Common myeloid progenitor, CD34-positive (primary cell): ENCODE measurements at regions not wholly inside any gene's neighbourhood (a gene's known extent, or its start where the extent isn't known, plus 50 kb on each side); places are given as distances from the start of the nearest gene placed in this dataset.

ENCODE experiments used
- CTCF ChIA-PET: fragments of 350-600 bp; sonication (Branson Sonifier 250); formaldehyde crosslinking; loops from one replicate; lab custom pipeline; 2021; ENCODE audit warnings: antibody characterized with exemption; lab: Charles Lee
- POLR2A ChIA-PET: fragments of 350-600 bp; sonication (Branson Sonifier 250); formaldehyde crosslinking; loops from one replicate; lab custom pipeline; 2021; ENCODE audit warnings: antibody characterized with exemption; lab: Charles Lee
- DNase-seq, 3 donors: peaks; one replicate each; pipeline versions ENCODE4 v3.0.0 to v3.0.0-alpha.2; 2013
- H3K27ac ChIP-seq, 2 experiments: 1 replicate in 1 of 2; 2 replicates in 1 of 2; pipeline ENCODE4 v1.7.0; 2013; ENCODE audit warnings: inconsistent platforms in 2 of 2, low read length in 2 of 2, mild to moderate bottlenecking in 2 of 2, low read depth in 1 of 2, moderate library complexity in 1 of 2; ENCODE audit not compliant: severe bottlenecking in 2 of 2, insufficient read depth in 1 of 2, poor library complexity in 1 of 2
- H3K27me3 ChIP-seq, 5 experiments: replicated peaks in 2 of 5; 1 replicate in 3 of 5; 2 replicates in 2 of 5; pipeline versions ENCODE4 v1.6.1 to v1.7.0; 2013; ENCODE audit warnings: low read length in 4 of 5, mild to moderate bottlenecking in 2 of 5, moderate library complexity in 2 of 5, inconsistent platforms in 1 of 5; ENCODE audit not compliant: insufficient read depth in 5 of 5, control insufficient read depth in 4 of 5
- H3K36me3 ChIP-seq, 4 experiments: 1 replicate in 2 of 4; 2 replicates in 2 of 4; pipeline versions ENCODE4 v1.6.1 to v1.7.0; 2013; ENCODE audit warnings: low read length in 3 of 4, control low read depth in 1 of 4, mild to moderate bottlenecking in 1 of 4; ENCODE audit not compliant: control insufficient read depth in 4 of 4, insufficient read depth in 4 of 4
- H3K4me1 ChIP-seq, 4 experiments: 1 replicate in 3 of 4; 2 replicates in 1 of 4; pipeline versions ENCODE4 v1.6.1 to v1.7.1; 2013; ENCODE audit warnings: low read length in 3 of 4, mild to moderate bottlenecking in 3 of 4, control low read depth in 1 of 4, inconsistent platforms in 1 of 4, moderate library complexity in 1 of 4; ENCODE audit not compliant: control insufficient read depth in 4 of 4, insufficient read depth in 4 of 4; ENCODE audit errors: control extremely low read depth in 1 of 4
- H3K4me3 ChIP-seq, 7 experiments: 1 replicate in 4 of 7; 2 replicates in 3 of 7; pipeline versions ENCODE4 v1.5.1 to v1.7.0; 2013; ENCODE audit warnings: mild to moderate bottlenecking in 7 of 7, low read length in 6 of 7, moderate library complexity in 6 of 7, inconsistent platforms in 2 of 7, low read depth in 2 of 7, control low read depth in 1 of 7; ENCODE audit not compliant: insufficient read depth in 4 of 7, control insufficient read depth in 1 of 7; ENCODE audit errors: extremely low read depth in 1 of 7
- H3K9me3 ChIP-seq, 5 experiments: 1 replicate in 4 of 5; 2 replicates in 1 of 5; pipeline versions ENCODE4 v1.6.1 to v1.7.1; 2013; ENCODE audit warnings: low read length in 4 of 5, mild to moderate bottlenecking in 2 of 5, inconsistent platforms in 1 of 5, low read depth in 1 of 5, moderate library complexity in 1 of 5; ENCODE audit not compliant: control insufficient read depth in 4 of 5, insufficient read depth in 2 of 5; ENCODE audit errors: control extremely low read depth in 1 of 5
- WGBS: methylation state at CpG from one replicate; pipeline ENCODE4 v1.1.5; 2013; ENCODE audit not compliant: insufficient coverage; 5-methylcytosine and 5-hydroxymethylcytosine counted together

- Histone ChIP-seq H3K27me3 (no peaks in the 10 kb centered on the region), H3K27ac (no peak overlapping the region), H3K4me3 (no peak overlapping the region), H3K4me1 (peaks cover 3 to 37% (median 25%) of the 10 kb centered on the region in 4 experiments), H3K36me3 (no peaks in the 10 kb centered on the region), H3K9me3 (no peaks in the 10 kb centered on the region)
- POLR2A ChIA-PET = interaction anchor here (0.6 kb wide), 1 partner anchor 588 kb away, joined by 3 read pairs; no protein-coding TSS in a partner anchor
- CTCF ChIA-PET = interaction anchor here (1.2 to 1.4 kb wide), 2 partner anchors 14 to 40 kb away, joined by 3 to 4 read pairs; no protein-coding TSS in a partner anchor
- 96% methylated on average over 5 of the region's 5 CpGs for WGBS
- DNase-seq = no peak
Measured at GRCh38 chr3:72352176-72352575, 496.1 kb downstream of the SHQ1 start.

- H3K27ac ChIP-seq = no peak overlapping the region
- no peak overlapping the region for H3K4me3 ChIP-seq
- ChIA-PET CTCF (interaction anchor here (0.9 to 1.4 kb wide), 4 partner anchors 11 to 41 kb away, joined by 3 to 6 read pairs (median 4); no protein-coding TSS in a partner anchor), POLR2A (no interaction called here)
- no peaks in the 10 kb centered on the region for H3K27me3 ChIP-seq
- DNase-seq = no peak
- 99% methylated on average over 9 of the region's 9 CpGs for WGBS
- no peaks in the 10 kb centered on the region for H3K9me3 ChIP-seq
- no peaks in the 10 kb centered on the region for H3K36me3 ChIP-seq
- H3K4me1 ChIP-seq = peaks cover 9 to 44% (median 31%) of the 10 kb centered on the region in 4 experiments
Measured at GRCh38 chr3:72351536-72351935, 496.7 kb downstream of the SHQ1 start.

GRCh38 chr3:72350761-72351505 is 497.3 kb downstream of the SHQ1 start:
- CTCF ChIA-PET = interaction anchor here (0.9 to 1.3 kb wide), 2 partner anchors 11 to 24 kb away, joined by 4 to 6 read pairs; no protein-coding TSS in a partner anchor
- DNase-seq = no peak
- no peaks in the 10 kb centered on the region for H3K9me3 ChIP-seq
- POLR2A ChIA-PET = no interaction called here
- peaks cover 11 to 50% (median 37%) of the 10 kb centered on the region in 4 experiments for H3K4me1 ChIP-seq
- H3K36me3 ChIP-seq = no peaks in the 10 kb centered on the region
- H3K27me3 ChIP-seq = no peaks in the 10 kb centered on the region
- H3K4me3 ChIP-seq = no peak overlapping the region
- 84% methylated on average over 15 of the region's 15 CpGs for WGBS
- no peak overlapping the region for H3K27ac ChIP-seq

- CTCF ChIA-PET = interaction anchor here (0.8 to 2.1 kb wide), 13 partner anchors 9 to 267 kb away, joined by 3 to 10 read pairs (median 4); no protein-coding TSS in a partner anchor
Measured at GRCh38 chr3:72348357-72348756, 499.9 kb downstream of the SHQ1 start.

GRCh38 chr3:72347819-72348319 is 500.4 kb downstream of the SHQ1 start:
- H3K27me3 ChIP-seq = no peaks in the 10 kb centered on the region
- H3K4me1 ChIP-seq = peaks cover 21 to 75% (median 63%) of the 10 kb centered on the region in 4 experiments
- WGBS = 4% methylated on average over 16 of the region's 20 CpGs
- no peaks in the 10 kb centered on the region for H3K9me3 ChIP-seq
- H3K36me3 ChIP-seq = no peaks in the 10 kb centered on the region
- H3K4me3 ChIP-seq = peak overlapping the region in 3 of 7 experiments; percentile 26 to 36 (median 31)
- POLR2A ChIA-PET = interaction anchor here (0.6 to 3.0 kb wide), 8 partner anchors 9 to 618 kb away, joined by 3 to 24 read pairs (median 3); no protein-coding TSS in a partner anchor
- DNase-seq = peak; percentile 94 to 99 (median 98)
- CTCF ChIA-PET = interaction anchor here (0.7 to 2.1 kb wide), 18 partner anchors 9 to 267 kb away, joined by 3 to 10 read pairs (median 4); no protein-coding TSS in a partner anchor
- peak overlapping the region; percentile 25 to 83 for H3K27ac ChIP-seq

More at GRCh38 chr3:72348357-72348756, 499.9 kb downstream of the SHQ1 start:
- H3K27ac ChIP-seq = peak overlapping the region in 1 of 2 experiments; percentile 83
- no peaks in the 10 kb centered on the region for H3K9me3 ChIP-seq
- no peak for DNase-seq
- H3K36me3 ChIP-seq = no peaks in the 10 kb centered on the region
- H3K4me3 ChIP-seq = no peak overlapping the region
- H3K27me3 ChIP-seq = no peaks in the 10 kb centered on the region
- H3K4me1 ChIP-seq = peaks cover 21 to 70% (median 61%) of the 10 kb centered on the region in 4 experiments
- POLR2A ChIA-PET = interaction anchor here (0.6 to 3.0 kb wide), 6 partner anchors 9 to 90 kb away, joined by 3 to 24 read pairs (median 3); no protein-coding TSS in a partner anchor

GRCh38 chr3:72346526-72346926 is 501.7 kb downstream of the SHQ1 start:
- H3K36me3 ChIP-seq = no peaks in the 10 kb centered on the region
- H3K9me3 ChIP-seq = no peaks in the 10 kb centered on the region
- WGBS = 4% methylated on average over 8 of the region's 8 CpGs
- POLR2A ChIA-PET = interaction anchor here (0.6 to 3.0 kb wide), 2 partner anchors 36 to 202 kb away, joined by 3 to 24 read pairs; no protein-coding TSS in a partner anchor
- H3K4me3 ChIP-seq = no peak overlapping the region
- peak; percentile 62 to 93 (median 92) for DNase-seq
- CTCF ChIA-PET = interaction anchor here (0.7 to 2.1 kb wide), 4 partner anchors 37 to 69 kb away, joined by 3 to 9 read pairs (median 4); no protein-coding TSS in a partner anchor
- H3K27ac ChIP-seq = peak overlapping the region; percentile 55 to 83
- H3K27me3 ChIP-seq = no peaks in the 10 kb centered on the region
- peaks cover 21 to 84% (median 67%) of the 10 kb centered on the region in 4 experiments for H3K4me1 ChIP-seq
